ENCODE measurements at regions not wholly inside any gene's neighbourhood (a gene's known extent, or its start where the extent isn't known, plus 50 kb on each side); places are given as distances from the start of the nearest gene placed in this dataset.
"Not testable (repeated sequence)": the region's sequence is repeated elsewhere in the genome, so short reads cannot be mapped to it uniquely, and the experiment has no call there.

DNA sequence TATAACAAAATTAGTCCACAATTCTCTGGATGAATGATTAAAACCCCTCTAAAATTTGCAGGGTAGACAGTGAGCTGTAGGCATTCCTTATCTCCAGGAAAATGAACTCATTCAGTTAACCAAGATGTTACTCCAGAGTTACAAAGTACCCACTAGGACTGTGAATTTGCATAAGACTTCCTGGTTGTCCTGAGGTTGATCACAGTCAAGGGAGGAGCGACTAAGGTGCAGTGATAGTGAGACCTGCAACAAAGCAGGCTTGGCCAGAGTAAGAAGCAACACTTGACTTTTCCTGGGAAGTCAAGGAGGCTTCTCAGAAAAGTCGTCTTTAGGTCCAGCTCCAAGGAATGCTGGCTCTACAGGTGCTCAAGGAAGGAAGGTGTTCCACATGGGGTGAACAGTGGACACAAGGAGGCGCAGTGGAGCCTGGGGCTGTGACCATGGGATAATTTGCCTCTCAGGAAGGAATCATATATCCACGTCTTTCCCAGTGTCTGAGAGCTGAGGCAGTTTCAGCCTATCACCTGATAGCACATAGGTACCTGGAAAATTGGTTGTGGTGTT is 821.1 kb upstream of the EEF2KMT start:
- no peak overlapping the region for H3K4me3 ChIP-seq
- TF ChIP-seq, protein P1, sequence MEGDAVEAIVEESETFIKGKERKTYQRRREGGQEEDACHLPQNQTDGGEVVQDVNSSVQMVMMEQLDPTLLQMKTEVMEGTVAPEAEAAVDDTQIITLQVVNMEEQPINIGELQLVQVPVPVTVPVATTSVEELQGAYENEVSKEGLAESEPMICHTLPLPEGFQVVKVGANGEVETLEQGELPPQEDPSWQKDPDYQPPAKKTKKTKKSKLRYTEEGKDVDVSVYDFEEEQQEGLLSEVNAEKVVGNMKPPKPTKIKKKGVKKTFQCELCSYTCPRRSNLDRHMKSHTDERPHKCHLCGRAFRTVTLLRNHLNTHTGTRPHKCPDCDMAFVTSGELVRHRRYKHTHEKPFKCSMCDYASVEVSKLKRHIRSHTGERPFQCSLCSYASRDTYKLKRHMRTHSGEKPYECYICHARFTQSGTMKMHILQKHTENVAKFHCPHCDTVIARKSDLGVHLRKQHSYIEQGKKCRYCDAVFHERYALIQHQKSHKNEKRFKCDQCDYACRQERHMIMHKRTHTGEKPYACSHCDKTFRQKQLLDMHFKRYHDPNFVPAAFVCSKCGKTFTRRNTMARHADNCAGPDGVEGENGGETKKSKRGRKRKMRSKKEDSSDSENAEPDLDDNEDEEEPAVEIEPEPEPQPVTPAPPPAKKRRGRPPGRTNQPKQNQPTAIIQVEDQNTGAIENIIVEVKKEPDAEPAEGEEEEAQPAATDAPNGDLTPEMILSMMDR (IDR thresholded peaks at IDR 0.05): no peak
- H3K27me3 ChIP-seq: no peaks in the 10 kb centered on the region
- no peak overlapping the region for H3K27ac ChIP-seq
- no peaks in the 10 kb centered on the region for H3K9me3 ChIP-seq
- H3K36me3 ChIP-seq (ENCODE audit: low read depth, missing control alignments): no peaks in the 10 kb centered on the region
- no peaks in the 10 kb centered on the region for H3K4me1 ChIP-seq
- WGBS, 2 donors: 46 to 64% methylated on average over 3 to 4 of the region's 4 CpGs
- DNase-seq: no peak
- intact Hi-C loops (cut with DNase I; ENCODE audit: low total_unique reads): no loop called here

- H3K9me3 ChIP-seq: no peaks in the 10 kb centered on the region
- H3K27ac ChIP-seq: no peak overlapping the region
- WGBS, 2 donors: 64 to 70% methylated on average over 14 of the region's 14 CpGs
- intact Hi-C loops (cut with DNase I; ENCODE audit: low total_unique reads): no loop called here
- TF ChIP-seq, protein P1 (IDR thresholded peaks at IDR 0.05): no peak
- no peak for TF ChIP-seq POLR2A (IDR thresholded peaks at IDR 0.05)
- no peak for DNase-seq
- H3K27me3 ChIP-seq: no peaks in the 10 kb centered on the region
- H3K4me1 ChIP-seq: no peaks in the 10 kb centered on the region
- H3K4me3 ChIP-seq: no peak overlapping the region
- H3K36me3 ChIP-seq (ENCODE audit: low read depth, missing control alignments): no peaks in the 10 kb centered on the region
Observed at GRCh38 chr16:5917436-5918195, 820.0 kb upstream of the EEF2KMT start.

DNA sequence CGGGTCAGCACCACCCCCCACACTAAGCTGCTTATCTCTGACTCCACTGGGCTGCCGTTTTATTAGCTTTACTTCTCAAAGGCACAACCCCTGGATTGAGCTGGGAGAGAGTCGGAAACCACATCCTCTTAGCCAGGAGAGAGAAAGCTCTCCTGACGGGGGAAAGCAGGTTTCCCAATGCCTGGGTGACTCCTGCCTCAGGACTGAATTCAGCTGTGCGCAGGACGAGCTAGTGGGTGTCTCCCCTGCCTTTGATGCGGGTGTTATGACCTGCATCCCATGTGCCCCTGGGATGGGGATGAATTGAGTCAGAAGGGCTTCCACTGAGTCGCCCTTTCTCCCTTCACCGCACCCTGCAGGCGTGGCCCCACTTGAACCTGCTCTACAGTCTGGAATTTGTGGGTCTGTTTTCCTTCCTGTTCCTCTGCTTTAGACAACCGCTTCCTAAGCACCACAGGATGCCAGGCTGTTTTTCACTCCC is 819.2 kb upstream of the EEF2KMT start:
- 34 to 35% methylated on average over 11 of the region's 11 CpGs for WGBS, 2 donors
- Histone ChIP-seq H3K36me3 (ENCODE audit: low read depth, missing control alignments) (no peaks in the 10 kb centered on the region), H3K4me1 (no peaks in the 10 kb centered on the region), H3K9me3 (no peaks in the 10 kb centered on the region), H3K27ac (no peak overlapping the region), H3K27me3 (no peaks in the 10 kb centered on the region), H3K4me3 (no peak overlapping the region)
- no peak for DNase-seq
- TF ChIP-seq, protein P1 (IDR thresholded peaks at IDR 0.05): no peak
- no peak for TF ChIP-seq POLR2A (IDR thresholded peaks at IDR 0.05)
- intact Hi-C loops (cut with DNase I; ENCODE audit: low total_unique reads): no loop called here

- Histone ChIP-seq H3K4me3 (no peak overlapping the region), H3K9me3 (no peaks in the 10 kb centered on the region), H3K4me1 (no peaks in the 10 kb centered on the region), H3K27ac (no peak overlapping the region), H3K27me3 (no peaks in the 10 kb centered on the region), H3K36me3 (ENCODE audit: low read depth, missing control alignments) (no peaks in the 10 kb centered on the region)
- WGBS, 2 donors: 54 to 55% methylated on average over 10 of the region's 10 CpGs
- no peak for DNase-seq
- TF ChIP-seq, protein P1 (IDR thresholded peaks at IDR 0.05): no peak
- intact Hi-C loops (cut with DNase I; ENCODE audit: low total_unique reads): no loop called here
Observed at GRCh38 chr16:5911241-5911640, 813.6 kb upstream of the EEF2KMT start.

DNA sequence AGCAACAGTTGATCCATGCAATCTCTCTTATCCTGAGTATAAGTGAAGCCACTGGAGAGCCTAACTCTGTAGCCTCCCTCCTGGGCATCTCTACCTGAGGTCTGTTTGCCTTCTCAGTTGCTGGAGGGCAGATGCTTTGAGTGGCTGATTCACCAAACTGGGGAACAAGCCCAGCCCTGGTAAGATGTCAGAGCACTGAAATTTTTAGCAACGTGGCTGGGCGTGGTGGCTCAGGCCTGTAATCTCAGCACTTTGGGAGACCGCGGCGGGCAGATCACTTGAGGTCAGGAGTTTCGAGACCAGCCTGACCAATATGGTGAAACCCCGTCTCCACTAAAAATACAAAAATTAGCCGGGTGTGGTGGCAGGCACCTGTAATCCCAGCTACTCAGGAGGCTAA is 812.0 kb upstream of the EEF2KMT start:
- H3K27ac ChIP-seq; H3K36me3 ChIP-seq (ENCODE audit: low read depth, missing control alignments); H3K9me3 ChIP-seq; H3K27me3 ChIP-seq; DNase-seq; intact Hi-C loops (cut with DNase I; ENCODE audit: low total_unique reads); H3K4me3 ChIP-seq; H3K4me1 ChIP-seq: not testable (repeated sequence)
- WGBS, 2 donors: 78 to 89% methylated on average over 8 of the region's 8 CpGs
